Keratinocyte (primary cell): ENCODE measurements at regions not wholly inside any gene's neighbourhood (a gene's known extent, or its start where the extent isn't known, plus 50 kb on each side); places are given as distances from the start of the nearest gene placed in this dataset.

ENCODE experiments used
- DNase-seq: peaks from one replicate; pipeline ENCODE4 v3.0.0-alpha.2; 2011; ENCODE audit warnings: low read depth, missing footprints, low spot score
- FAIRE-seq: peaks from 2 replicates; lab custom pipeline; 2011; peaks lifted over from hg19 to GRCh38; lab: Jason Lieb, UNC
- H2AFZ ChIP-seq: 2 replicates; pipeline ENCODE4 v1.6.0; 2012; ENCODE audit warnings: low read length, control low read depth, inconsistent platforms; ENCODE audit not compliant: control insufficient read depth
- H3K27ac ChIP-seq: 2 replicates; pipeline ENCODE4 v1.5.1; 2011; ENCODE audit warnings: low read length; ENCODE audit not compliant: control insufficient read depth, insufficient read depth
- H3K27me3 ChIP-seq: 3 replicates; pipeline ENCODE4 v1.6.0; 2011; ENCODE audit warnings: low read length; ENCODE audit not compliant: control insufficient read depth, insufficient read depth; ENCODE audit errors: extremely low read depth
- H3K36me3 ChIP-seq, 2 experiments: 2 replicates in 1 of 2; 3 replicates in 1 of 2; pipeline ENCODE4 v1.5.1; 2011; ENCODE audit warnings: low read length in 2 of 2, mild to moderate bottlenecking in 1 of 2; ENCODE audit not compliant: control insufficient read depth in 2 of 2, insufficient read depth in 2 of 2; ENCODE audit errors: extremely low read depth in 1 of 2
- H3K4me1 ChIP-seq: 3 replicates; pipeline ENCODE4 v1.5.1; 2011; ENCODE audit warnings: low read length; ENCODE audit not compliant: control insufficient read depth, insufficient read depth; ENCODE audit errors: extremely low read depth
- H3K4me2 ChIP-seq: 3 replicates; pipeline ENCODE4 v1.6.0; 2011; ENCODE audit warnings: low read depth, low read length; ENCODE audit not compliant: control insufficient read depth, insufficient read depth; ENCODE audit errors: extremely low read depth
- H3K4me3 ChIP-seq, 3 experiments: fragments of 200-600 bp in 1 of 3; sonication (generic) in 1 of 3; 2 replicates in 2 of 3; 3 replicates in 1 of 3; pipeline ENCODE4 v1.5.1; 2011 to 2016; ENCODE audit warnings: low read length in 3 of 3, mild to moderate bottlenecking in 3 of 3, control low read depth in 2 of 3, inconsistent platforms in 1 of 3, low read depth in 1 of 3, mixed read lengths in 1 of 3, mixed run types in 1 of 3, moderate library complexity in 1 of 3; ENCODE audit not compliant: control insufficient read depth in 2 of 3, insufficient read depth in 2 of 3; ENCODE audit errors: extremely low read depth in 1 of 3
- H3K79me2 ChIP-seq: 2 replicates; pipeline ENCODE4 v1.6.0; 2012; ENCODE audit warnings: low read length; ENCODE audit not compliant: control insufficient read depth, insufficient read depth
- H3K9ac ChIP-seq: 3 replicates; pipeline ENCODE4 v1.6.0; 2011; ENCODE audit warnings: low read length; ENCODE audit not compliant: control insufficient read depth, insufficient read depth; ENCODE audit errors: extremely low read depth
- H3K9me1 ChIP-seq: 3 replicates; pipeline ENCODE4 v1.6.0; 2011; ENCODE audit warnings: low read length; ENCODE audit not compliant: control insufficient read depth, insufficient read depth; ENCODE audit errors: extremely low read depth
- H3K9me3 ChIP-seq: 2 replicates; pipeline ENCODE4 v1.5.1; 2012; ENCODE audit warnings: low read depth, low read length; ENCODE audit not compliant: control insufficient read depth
- H4K20me1 ChIP-seq: 3 replicates; pipeline ENCODE4 v1.6.0; 2011; ENCODE audit warnings: low read length; ENCODE audit not compliant: control insufficient read depth, insufficient read depth; ENCODE audit errors: extremely low read depth
- CTCF ChIP-seq, 3 experiments: IDR thresholded peaks in 1 of 3; conservative IDR thresholded peaks in 1 of 3; optimal IDR thresholded peaks in 1 of 3; 2 replicates in 2 of 3; 3 replicates in 1 of 3; pipeline versions ENCODE3 to v1.5.1; 2011; ENCODE audit warnings: low read length in 3 of 3, mild to moderate bottlenecking in 3 of 3, moderate library complexity in 2 of 3, control low read depth in 1 of 3, inconsistent platforms in 1 of 3; ENCODE audit not compliant: insufficient read depth in 2 of 3; ENCODE audit errors: extremely low read depth in 1 of 3
- EZH2 ChIP-seq: IDR thresholded peaks from one replicate; pipeline ENCODE4 v1.6.1; 2012; ENCODE audit warnings: inconsistent platforms, mild to moderate bottlenecking, low read length, moderate library complexity
- dilution Hi-C: fragments of 300-500 bp; cut with MboI; formaldehyde crosslinking; loops from one replicate; pipeline ENCODE4 v1.7.0; 2020; ENCODE audit warnings: low sequenced_read_pairs; ENCODE audit not compliant: extremely low pct_ligation_motif_present

- TF ChIP-seq CTCF (optimal IDR thresholded peaks at IDR 0.05 in 1 of 3, IDR thresholded peaks at IDR 0.05 in 1 of 3, conservative IDR thresholded peaks at IDR 0.05 in 1 of 3; ENCODE audit: extremely low read depth in 1 of 3, insufficient read depth in 2 of 3, low read length in 3 of 3), result no peak
- TF ChIP-seq EZH2, result no peak
- Histone ChIP-seq H3K9ac (no peak overlapping the region), H3K27ac (no peak overlapping the region), H3K4me3 (no peak overlapping the region), H3K27me3 (no peaks in the 10 kb centered on the region), H3K9me3 (no peaks in the 10 kb centered on the region), H3K9me1 (no peaks in the 10 kb centered on the region), H4K20me1 (no peaks in the 10 kb centered on the region), H3K79me2 (no peaks in the 10 kb centered on the region), H3K36me3 (no peaks in the 10 kb centered on the region), H3K4me2 (no peak overlapping the region), H2AFZ (no peak overlapping the region), H3K4me1 (no peaks in the 10 kb centered on the region)
- FAIRE-seq, result no peak
- no peak for DNase-seq
- dilution Hi-C loops, result no loop called here
These were observed 124.7 kb downstream of the GPAT3 start for GRCh38 chr4:83660578-83660977.

- Histone ChIP-seq H3K79me2 (no peaks in the 10 kb centered on the region), H3K9me1 (no peaks in the 10 kb centered on the region), H3K27ac (no peak overlapping the region), H2AFZ (no peak overlapping the region), H4K20me1 (no peaks in the 10 kb centered on the region), H3K36me3 (no peaks in the 10 kb centered on the region), H3K4me3 (no peak overlapping the region), H3K27me3 (no peaks in the 10 kb centered on the region), H3K4me2 (no peak overlapping the region), H3K4me1 (no peaks in the 10 kb centered on the region), H3K9ac (no peak overlapping the region), H3K9me3 (no peaks in the 10 kb centered on the region)
- dilution Hi-C loops, result no loop called here
- FAIRE-seq, result no peak
- no peak for TF ChIP-seq EZH2
- TF ChIP-seq CTCF (optimal IDR thresholded peaks at IDR 0.05 in 1 of 3, IDR thresholded peaks at IDR 0.05 in 1 of 3, conservative IDR thresholded peaks at IDR 0.05 in 1 of 3; ENCODE audit: extremely low read depth in 1 of 3, insufficient read depth in 2 of 3, low read length in 3 of 3), result no peak
- no peak for DNase-seq
These were observed 122.9 kb downstream of the GPAT3 start for GRCh38 chr4:83658806-83659205.
